ENCODE measurements at regions not wholly inside any gene's neighbourhood (a gene's known extent, or its start where the extent isn't known, plus 50 kb on each side); places are given as distances from the start of the nearest gene placed in this dataset.

DNA sequence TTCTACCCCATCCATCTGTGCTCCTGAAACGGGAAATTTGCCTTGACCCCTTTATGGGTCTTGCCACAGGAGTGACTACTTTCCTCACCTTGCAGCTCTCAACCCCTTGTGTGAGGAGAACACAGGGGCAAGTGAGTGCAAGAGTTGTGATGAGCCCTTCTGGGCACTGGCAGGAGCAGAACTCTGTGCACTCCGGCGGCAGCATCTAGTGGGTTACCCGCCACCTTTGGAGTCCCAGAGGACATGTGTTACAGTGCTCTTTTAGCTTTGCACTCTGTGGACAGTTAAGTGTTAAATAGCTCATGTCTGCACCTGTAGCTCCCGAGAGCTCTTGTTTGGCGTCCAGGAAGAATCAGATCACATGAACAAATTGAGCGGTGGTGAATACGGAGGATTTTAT is 940.2 kb downstream of the GRIK2 start:
- no peak for DNase-seq

DNA sequence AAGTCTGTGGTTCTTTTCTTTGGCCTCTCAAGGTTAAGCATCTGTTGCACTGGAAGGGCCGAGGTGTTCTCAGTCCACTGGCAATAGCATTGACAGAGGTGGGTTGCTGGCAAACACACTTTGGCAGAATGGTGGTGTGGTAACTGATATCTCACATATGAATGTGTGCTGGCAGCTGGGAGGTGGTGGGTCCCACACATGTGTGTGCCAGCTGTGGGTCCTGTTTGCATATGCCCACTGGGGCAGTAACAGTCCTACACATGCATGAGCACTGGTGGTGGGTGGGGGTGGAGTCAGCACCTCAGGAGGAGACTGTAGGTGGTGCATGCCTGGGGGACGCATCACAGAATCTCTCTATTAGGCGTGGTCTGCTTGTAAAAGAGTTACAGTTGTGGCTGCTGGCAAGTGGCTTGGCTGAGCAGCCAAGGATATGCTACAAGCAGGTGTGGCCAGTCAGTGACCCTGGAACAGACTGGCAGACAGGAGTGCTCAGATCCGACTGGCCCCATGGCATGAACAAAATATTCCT is 934.3 kb downstream of the GRIK2 start:
- no peak for DNase-seq

DNA sequence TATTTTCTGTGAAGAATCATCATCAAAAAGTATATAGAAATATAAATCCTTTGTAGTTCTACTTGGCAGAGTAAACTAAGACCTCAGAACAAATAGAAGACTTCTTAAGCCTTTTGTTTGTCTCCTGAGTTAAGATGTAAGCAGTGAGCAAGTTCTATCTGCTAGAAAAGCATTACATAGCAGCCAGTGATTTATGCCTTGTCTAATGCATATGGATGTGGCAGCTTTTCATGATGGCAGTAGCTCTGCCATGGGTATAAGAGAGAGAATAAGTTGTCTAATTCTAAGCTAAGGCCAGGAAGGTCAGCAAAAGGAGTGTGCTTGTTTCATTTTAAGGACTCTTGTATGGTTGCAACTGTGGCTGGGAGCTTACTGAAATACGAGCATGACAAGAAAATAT is 920.2 kb downstream of the GRIK2 start:
- no peak for DNase-seq

DNA sequence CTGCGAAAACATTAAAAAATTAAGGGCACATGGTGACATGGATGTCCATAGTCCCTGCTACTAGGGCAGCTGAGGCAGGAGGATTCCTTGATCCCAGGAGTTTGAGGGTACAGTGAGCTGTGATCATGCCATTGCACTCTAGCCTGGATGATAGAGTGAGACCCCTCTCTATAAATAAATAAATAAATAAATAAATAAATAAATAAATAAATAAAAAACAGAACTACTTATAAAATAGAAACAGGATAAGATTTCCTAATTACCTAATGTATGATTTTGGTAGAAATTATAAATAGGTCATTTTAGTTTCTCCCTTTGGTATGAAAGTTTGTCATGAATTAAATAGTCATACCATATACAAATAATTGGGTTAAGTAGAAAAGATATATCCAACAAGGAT is 916.2 kb downstream of the GRIK2 start:
- DNase-seq, result no peak

DNA sequence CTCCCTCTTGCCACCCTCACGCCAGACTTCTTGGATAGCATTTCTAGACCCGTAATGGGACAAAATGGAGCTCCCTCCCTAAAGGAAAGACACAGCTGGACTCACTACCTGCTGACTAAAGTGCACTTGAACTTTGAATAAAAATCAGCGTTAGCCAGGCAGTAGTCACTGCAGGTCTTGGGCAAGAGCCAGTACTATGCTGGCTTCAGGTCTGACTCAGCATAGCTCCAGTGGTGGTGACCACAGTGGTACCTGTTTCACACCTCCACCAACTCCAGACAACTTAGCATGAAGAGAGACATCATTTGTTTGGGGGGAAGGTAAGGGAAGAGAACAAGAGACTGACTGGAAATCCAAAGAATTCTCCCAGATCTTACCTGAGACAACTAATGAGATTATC is 906.8 kb downstream of the GRIK2 start:
- DNase-seq, result no peak

DNA sequence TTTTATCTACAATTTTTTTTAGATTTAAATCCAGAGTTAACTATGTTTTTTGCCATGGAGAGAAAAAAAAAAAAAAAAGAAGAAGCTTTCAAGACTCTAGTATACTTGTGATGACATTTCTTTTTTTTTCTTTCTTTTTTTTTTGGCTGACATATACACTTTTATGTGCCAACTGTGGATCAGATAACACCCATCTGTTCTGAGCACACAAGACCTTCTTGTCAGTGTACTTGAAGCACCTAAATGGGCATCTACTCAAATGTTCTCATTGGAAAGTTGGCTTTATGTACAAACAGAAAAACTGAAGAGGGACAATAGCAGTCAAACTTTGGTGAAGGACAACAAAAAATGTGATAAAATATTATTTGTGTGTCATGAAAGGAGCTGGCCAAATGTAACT is 904.5 kb downstream of the GRIK2 start:
- no peak for DNase-seq

Data from amygdala (tissue), 56 donors.